ENCODE measurements at regions not wholly inside any gene's neighbourhood (a gene's known extent, or its start where the extent isn't known, plus 50 kb on each side); places are given as distances from the start of the nearest gene placed in this dataset.
"Not testable (repeated sequence)": the region's sequence is repeated elsewhere in the genome, so short reads cannot be mapped to it uniquely, and the experiment has no call there.

GRCh38 chr20:48492715-48493070 lies 335.1 kb downstream of the PREX1 start:
- Histone ChIP-seq H3K27me3 (no peaks in the 10 kb centered on the region), H3K4me1 (no peaks in the 10 kb centered on the region), H3K9me3 (no peaks in the 10 kb centered on the region), H3K4me3 (no peak overlapping the region), H3K27ac (replicated peaks in 1 of 4) (no peak overlapping the region), H3K36me3 (no peaks in the 10 kb centered on the region)
- WGBS: 87% methylated on average over 11 of the region's 11 CpGs
- intact Hi-C loops (cut with DNase I): no loop called here
- TF ChIP-seq CTCF (IDR thresholded peaks at IDR 0.05) (no peak), POLR2AphosphoS5 (IDR thresholded peaks at IDR 0.05) (no peak), EP300 (IDR thresholded peaks at IDR 0.05) (no peak), POLR2A (IDR thresholded peaks at IDR 0.05; ENCODE audit: low read depth) (no peak)
- DNase-seq (ENCODE audit: extremely low spot score): no peak

DNA sequence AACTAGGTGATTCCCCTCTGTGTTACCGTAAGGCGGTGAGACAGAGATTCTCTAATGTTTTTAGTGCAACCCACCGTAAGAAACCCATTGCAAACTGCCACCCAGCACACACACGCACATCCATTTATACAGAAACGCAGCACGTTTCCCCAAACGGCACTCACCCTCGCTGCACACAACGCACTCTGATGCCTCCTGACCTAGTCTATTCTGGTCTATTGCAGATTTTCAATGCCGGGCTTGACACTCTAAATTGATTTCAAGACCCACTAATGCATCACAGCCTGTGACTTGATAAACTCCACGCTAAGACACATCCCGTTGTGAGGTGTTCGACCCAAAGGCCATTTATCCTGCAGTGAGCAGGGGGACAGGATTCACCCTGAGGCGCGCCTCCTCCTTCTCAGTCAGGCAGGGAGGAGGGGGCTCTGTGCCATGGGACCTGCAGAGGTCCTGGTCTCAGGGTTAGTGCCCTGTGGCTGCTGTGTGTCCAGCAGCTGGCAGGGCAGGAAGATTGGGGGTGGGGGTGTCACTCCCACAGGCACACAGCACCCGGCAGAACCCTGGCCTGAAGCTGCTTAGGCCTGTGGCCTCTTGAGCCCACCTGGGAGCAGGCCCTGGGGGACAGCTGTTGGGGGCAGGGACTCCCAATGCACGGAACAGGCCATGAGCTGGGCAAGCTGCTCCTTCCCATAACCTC lies 335.6 kb downstream of the PREX1 start:
- intact Hi-C loops (cut with DNase I): no loop called here
- Histone ChIP-seq H3K4me3 (no peak overlapping the region), H3K9me3 (no peaks in the 10 kb centered on the region), H3K36me3 (no peaks in the 10 kb centered on the region), H3K27ac (replicated peaks in 1 of 4) (no peak overlapping the region), H3K4me1 (no peaks in the 10 kb centered on the region), H3K27me3 (no peaks in the 10 kb centered on the region)
- no peak for DNase-seq (ENCODE audit: extremely low spot score)
- WGBS: 84% methylated on average over 15 of the region's 17 CpGs
- TF ChIP-seq POLR2A (IDR thresholded peaks at IDR 0.05; ENCODE audit: low read depth) (no peak), CTCF (IDR thresholded peaks at IDR 0.05) (no peak), POLR2AphosphoS5 (IDR thresholded peaks at IDR 0.05) (no peak), EP300 (IDR thresholded peaks at IDR 0.05) (no peak)

DNA sequence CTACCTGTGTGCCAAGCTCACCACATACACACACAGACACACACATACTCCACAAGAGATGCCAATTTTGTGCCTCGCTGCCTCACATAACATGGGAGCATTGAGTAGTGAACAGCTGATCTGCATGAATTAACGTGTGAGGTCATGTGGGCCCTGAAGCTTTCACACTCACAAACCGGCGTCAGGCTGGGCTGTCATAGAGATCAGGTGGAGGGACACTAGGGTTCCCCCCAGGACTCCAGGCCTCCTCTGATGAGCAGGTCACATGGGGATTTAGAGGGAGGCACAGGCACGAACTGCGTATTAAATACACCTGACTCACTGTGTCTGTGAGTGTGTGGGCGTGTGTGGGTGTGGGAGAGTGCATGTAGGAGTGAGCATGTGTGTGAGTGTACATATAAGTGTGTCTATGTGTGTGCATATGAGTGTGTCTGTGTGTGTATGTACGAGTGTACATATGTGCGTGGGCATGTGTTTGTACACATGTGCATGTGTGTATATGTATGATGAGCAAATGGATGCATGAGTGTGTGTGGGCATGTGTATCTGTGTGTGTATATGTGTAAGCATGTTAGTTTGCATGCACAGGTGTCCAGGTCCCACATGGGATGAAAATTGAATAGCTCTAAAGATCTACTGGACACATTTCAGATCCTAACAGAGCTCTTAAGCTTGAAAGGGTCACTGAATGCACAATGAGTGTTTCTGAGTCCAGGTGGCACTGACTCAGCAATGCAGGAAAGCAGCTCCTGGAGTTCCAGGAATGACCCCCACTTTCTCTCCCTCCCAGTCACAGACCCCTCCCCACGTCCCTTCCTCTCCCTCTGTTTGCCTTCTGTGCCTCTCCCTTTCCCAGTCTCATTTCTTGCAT lies 336.6 kb downstream of the PREX1 start:
- H3K4me1 ChIP-seq: no peaks in the 10 kb centered on the region
- DNase-seq (ENCODE audit: extremely low spot score): no peak
- H3K9me3 ChIP-seq: no peaks in the 10 kb centered on the region
- H3K4me3 ChIP-seq: no peak overlapping the region
- H3K36me3 ChIP-seq: no peaks in the 10 kb centered on the region
- WGBS: 93% methylated on average over 10 of the region's 10 CpGs
- no peaks in the 10 kb centered on the region for H3K27me3 ChIP-seq
- no peak overlapping the region for H3K27ac ChIP-seq (replicated peaks in 1 of 4)
- TF ChIP-seq POLR2AphosphoS5 (IDR thresholded peaks at IDR 0.05) (no peak), CTCF (IDR thresholded peaks at IDR 0.05) (no peak), EP300 (IDR thresholded peaks at IDR 0.05) (no peak), POLR2A (IDR thresholded peaks at IDR 0.05; ENCODE audit: low read depth) (no peak)
- intact Hi-C loops (cut with DNase I): no loop called here

GRCh38 chr20:48490341-48490740 lies 337.5 kb downstream of the PREX1 start:
- H3K27me3 ChIP-seq; H3K9me3 ChIP-seq; H3K4me1 ChIP-seq; H3K36me3 ChIP-seq; H3K27ac ChIP-seq (replicated peaks in 1 of 4); intact Hi-C loops (cut with DNase I); DNase-seq (ENCODE audit: extremely low spot score); H3K4me3 ChIP-seq: not testable (repeated sequence)
- WGBS: 61% methylated on average over 7 of the region's 7 CpGs

GRCh38 chr20:48489656-48490055 lies 338.1 kb downstream of the PREX1 start:
- no peak for DNase-seq (ENCODE audit: extremely low spot score)
- intact Hi-C loops (cut with DNase I): no loop called here
- TF ChIP-seq CTCF (IDR thresholded peaks at IDR 0.05) (no peak), EP300 (IDR thresholded peaks at IDR 0.05) (no peak), POLR2A (IDR thresholded peaks at IDR 0.05; ENCODE audit: low read depth) (no peak), POLR2AphosphoS5 (IDR thresholded peaks at IDR 0.05) (no peak)

More at GRCh38 chr20:48489656-48490055, 338.1 kb downstream of the PREX1 start:
- Histone ChIP-seq H3K4me3 (no peak overlapping the region), H3K4me1 (no peaks in the 10 kb centered on the region), H3K27me3 (peaks cover 0 to 5% (median 0%) of the 10 kb centered on the region in 4 donors), H3K9me3 (no peaks in the 10 kb centered on the region), H3K36me3 (no peaks in the 10 kb centered on the region), H3K27ac (replicated peaks in 1 of 4) (no peak overlapping the region)
- 42% methylated on average over 8 of the region's 8 CpGs for WGBS
